ENCODE measurements at regions not wholly inside any gene's neighbourhood (a gene's known extent, or its start where the extent isn't known, plus 50 kb on each side); places are given as distances from the start of the nearest gene placed in this dataset.

GRCh38 chr1:22245100-22245650 lies 102.3 kb upstream of the WNT4 start:
- DNase-seq (ENCODE audit: low spot score) (no peak), ATAC-seq (no peak)
- H3K27ac ChIP-seq (ENCODE audit: low read depth): no peak overlapping the region
- H3F3A ChIP-seq (replicated peaks; ENCODE audit: low read depth): no peaks in the 10 kb centered on the region
- H3K79me2 ChIP-seq (replicated peaks; ENCODE audit: insufficient read depth): no peaks in the 10 kb centered on the region
- no peaks in the 10 kb centered on the region; the same call in 2 of the 3 replicates for H3K36me3 Mint-ChIP-seq (ENCODE audit: low read depth)
- H4K20me1 ChIP-seq (replicated peaks; ENCODE audit: insufficient read depth): no peaks in the 10 kb centered on the region
- H3K4me2 ChIP-seq: no peak overlapping the region
- H3K4me1 Mint-ChIP-seq: peaks cover 23% of the 10 kb centered on the region
- H3K27me3 Mint-ChIP-seq (ENCODE audit: insufficient read depth, low read depth, poor library complexity): peaks cover 21% of the 10 kb centered on the region
- H2AFZ ChIP-seq: peak overlapping the region; percentile 78; the same call in 1 of the 2 replicates
- H3K27ac Mint-ChIP-seq: no peak overlapping the region
- H3K4me3 Mint-ChIP-seq: no peak overlapping the region
- no peaks in the 10 kb centered on the region for H3K36me3 ChIP-seq (ENCODE audit: insufficient read depth)
- TF ChIP-seq CTCF (conservative IDR thresholded peaks at IDR 0.05; ENCODE audit: low read depth in 2 of 2) (peak; percentile 23 to 44), EZH2 (IDR thresholded peaks at IDR 0.05; ENCODE audit: low read depth, unreplicated experiment) (no peak)
- H3K27me3 ChIP-seq (ENCODE audit: insufficient read depth): no peaks in the 10 kb centered on the region
- H3K4me1 ChIP-seq (ENCODE audit: insufficient read depth): 0 out of 2 replicates have a peak, but pooled peaks cover 5% of the 10 kb centered on the region
- no peaks in the 10 kb centered on the region for H3K9me3 Mint-ChIP-seq
- no peak overlapping the region for H3K4me3 ChIP-seq
- H3K9me2 ChIP-seq (ENCODE audit: insufficient read depth): no peaks in the 10 kb centered on the region

GRCh38 chr1:22245726-22246125 lies 102.8 kb upstream of the WNT4 start:
- Mint-ChIP-seq H3K27me3 (ENCODE audit: insufficient read depth, low read depth, poor library complexity) (peaks cover 23% of the 10 kb centered on the region), H3K27ac (no peak overlapping the region), H3K9me3 (no peaks in the 10 kb centered on the region), H3K4me1 (peaks cover 23% of the 10 kb centered on the region), H3K36me3 (ENCODE audit: low read depth) (no peaks in the 10 kb centered on the region; the same call in 2 of the 3 replicates), H3K4me3 (no peak overlapping the region)
- no peaks in the 10 kb centered on the region for H3F3A ChIP-seq (replicated peaks; ENCODE audit: low read depth)
- H3K27ac ChIP-seq (ENCODE audit: low read depth): no peak overlapping the region
- H3K4me3 ChIP-seq: no peak overlapping the region
- DNase-seq (ENCODE audit: low spot score) (peak; percentile 43), ATAC-seq (peak; percentile 78)
- no peaks in the 10 kb centered on the region for H3K79me2 ChIP-seq (replicated peaks; ENCODE audit: insufficient read depth)
- peak overlapping the region; percentile 78; the same call in 1 of the 2 replicates for H2AFZ ChIP-seq
- H3K4me1 ChIP-seq (ENCODE audit: insufficient read depth): 0 out of 2 replicates have a peak, but pooled peaks cover 5% of the 10 kb centered on the region
- 0 out of 2 replicates have a peak overlapping the region, but pooled peaks have one; percentile 32 for H3K4me2 ChIP-seq
- no peaks in the 10 kb centered on the region for H3K9me2 ChIP-seq (ENCODE audit: insufficient read depth)
- no peaks in the 10 kb centered on the region for H3K36me3 ChIP-seq (ENCODE audit: insufficient read depth)
- no peaks in the 10 kb centered on the region for H3K27me3 ChIP-seq (ENCODE audit: insufficient read depth)
- no peaks in the 10 kb centered on the region for H4K20me1 ChIP-seq (replicated peaks; ENCODE audit: insufficient read depth)
- no peak for TF ChIP-seq ZNF331 (CRISPR knock-in tag; IDR thresholded peaks at IDR 0.05; ENCODE audit: low read depth)
- no peak for TF ChIP-seq CREB1 (CRISPR knock-in tag; IDR thresholded peaks at IDR 0.05; ENCODE audit: low read depth)
- TF ChIP-seq ETS1 (IDR thresholded peaks at IDR 0.05): no peak
- TF ChIP-seq NANOG (IDR thresholded peaks at IDR 0.05; ENCODE audit: borderline replicate concordance): no peak
- no peak for TF ChIP-seq EZH2phosphoT487 (IDR thresholded peaks at IDR 0.05; ENCODE audit: unreplicated experiment)
- no peak for TF ChIP-seq CTCF (conservative IDR thresholded peaks at IDR 0.05; ENCODE audit: low read depth in 2 of 2)
- no peak for TF ChIP-seq EZH2 (IDR thresholded peaks at IDR 0.05; ENCODE audit: low read depth, unreplicated experiment)
- TF ChIP-seq JUNB (IDR thresholded peaks at IDR 0.05; ENCODE audit: unreplicated experiment): no peak
- no peak for TF ChIP-seq POLR2AphosphoS5 (IDR thresholded peaks at IDR 0.05; ENCODE audit: low read depth)
- TF ChIP-seq ZNF114 (CRISPR knock-in tag; IDR thresholded peaks at IDR 0.05): no peak
- TF ChIP-seq REST (IDR thresholded peaks at IDR 0.05; ENCODE audit: unreplicated experiment): no peak
